Fibroblast of peridontal ligament (primary cell): ENCODE measurements at regions not wholly inside any gene's neighbourhood (a gene's known extent, or its start where the extent isn't known, plus 50 kb on each side); places are given as distances from the start of the nearest gene placed in this dataset.
"Not testable (repeated sequence)": the region's sequence is repeated elsewhere in the genome, so short reads cannot be mapped to it uniquely, and the experiment has no call there.

Experiments
- DNase-seq: peaks from one replicate; pipeline ENCODE4 v3.0.0-alpha.2; 2010; ENCODE audit errors: extremely low read depth

- no peak for DNase-seq
Observed at GRCh38 chr5:50343715-50344114, 97.4 kb downstream of the EMB start.

- no peak for DNase-seq
Observed at GRCh38 chr5:50340757-50341156, 100.3 kb downstream of the EMB start.

DNA sequence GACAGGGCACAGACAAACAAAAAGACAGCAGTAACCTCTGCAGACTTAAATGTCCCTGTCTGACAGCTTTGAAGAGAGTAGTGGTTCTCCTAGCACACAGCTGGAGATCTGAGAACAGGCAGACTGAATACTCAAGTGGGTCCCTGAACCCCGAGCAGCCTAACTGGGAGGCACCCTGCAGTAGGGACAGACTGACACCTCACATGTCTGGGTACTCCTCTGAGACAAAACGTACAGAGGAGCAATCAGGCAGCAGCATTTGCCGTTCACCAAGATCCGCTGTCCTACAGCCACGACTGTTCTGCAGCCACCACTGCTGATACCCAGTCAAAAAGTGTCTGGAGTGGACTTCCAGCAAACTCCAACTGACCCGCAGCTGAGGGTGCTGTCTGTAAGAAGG, 110.5 kb downstream of the EMB start:
- DNase-seq: not testable (repeated sequence)

DNA sequence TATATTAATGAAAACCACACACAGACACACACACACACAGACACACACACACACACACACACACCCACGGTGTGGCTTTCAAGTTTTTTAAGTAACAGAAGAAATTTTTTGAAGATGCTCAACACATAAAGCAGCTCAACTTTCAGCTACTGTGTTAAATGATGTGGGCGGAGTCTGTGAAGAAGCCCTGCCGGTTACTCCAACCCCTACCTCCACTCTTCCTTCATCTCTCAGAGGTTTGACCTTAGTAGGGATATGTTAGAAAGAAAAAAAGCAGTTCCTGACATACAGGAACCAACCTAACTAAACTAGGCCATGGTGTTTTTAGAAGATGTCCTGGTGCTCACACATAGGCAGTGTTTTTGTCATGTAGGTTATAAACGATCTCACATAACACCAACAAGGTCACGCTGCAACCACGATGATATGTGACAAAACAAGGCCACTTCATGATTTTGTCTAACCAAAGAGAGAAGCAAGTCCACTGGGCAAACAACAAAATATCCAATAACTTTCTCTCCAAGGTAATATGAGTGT, 112.8 kb downstream of the EMB start:
- no peak for DNase-seq

- DNase-seq: peak; percentile 46
Observed at GRCh38 chr5:50325237-50325832, 115.8 kb downstream of the EMB start.

DNA sequence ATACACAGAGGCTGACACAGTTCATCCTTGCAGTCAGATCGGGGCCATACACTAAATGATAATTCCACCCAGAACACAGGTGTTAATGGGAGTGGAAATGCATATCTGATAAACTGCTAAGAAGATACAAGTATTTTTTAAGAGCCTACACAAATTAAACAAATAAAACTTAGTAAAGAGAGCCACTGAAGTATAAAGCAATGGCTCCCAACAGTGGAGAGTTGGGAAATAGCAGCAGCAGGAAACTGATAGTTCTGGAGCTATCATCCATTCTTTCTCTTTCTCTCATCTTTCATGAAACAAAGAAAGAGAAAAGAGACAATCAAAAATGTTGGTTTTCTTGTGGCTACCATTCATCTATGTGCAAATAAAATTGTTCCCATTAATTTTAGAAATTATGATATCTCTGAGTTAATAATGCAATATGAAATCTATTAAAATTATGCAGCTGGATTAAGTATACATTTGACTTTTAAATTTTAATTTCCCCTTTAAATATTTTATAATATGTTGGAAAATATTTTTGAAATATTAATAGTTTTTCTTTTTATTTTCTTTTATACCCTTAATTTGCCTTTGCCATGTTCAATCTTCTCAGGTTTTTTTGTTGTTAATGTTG, 120.8 kb downstream of the EMB start:
- DNase-seq: no peak

- DNase-seq: no peak
Observed at GRCh38 chr5:50318220-50318619, 122.9 kb downstream of the EMB start.

- DNase-seq: not testable (repeated sequence)
Observed at GRCh38 chr5:50306488-50306887, 134.6 kb downstream of the EMB start.

GRCh38 chr5:50302815-50303490, 138.1 kb downstream of the EMB start:
- no peak for DNase-seq

GRCh38 chr5:50301756-50302155, 139.3 kb downstream of the EMB start:
- DNase-seq: no peak

DNA sequence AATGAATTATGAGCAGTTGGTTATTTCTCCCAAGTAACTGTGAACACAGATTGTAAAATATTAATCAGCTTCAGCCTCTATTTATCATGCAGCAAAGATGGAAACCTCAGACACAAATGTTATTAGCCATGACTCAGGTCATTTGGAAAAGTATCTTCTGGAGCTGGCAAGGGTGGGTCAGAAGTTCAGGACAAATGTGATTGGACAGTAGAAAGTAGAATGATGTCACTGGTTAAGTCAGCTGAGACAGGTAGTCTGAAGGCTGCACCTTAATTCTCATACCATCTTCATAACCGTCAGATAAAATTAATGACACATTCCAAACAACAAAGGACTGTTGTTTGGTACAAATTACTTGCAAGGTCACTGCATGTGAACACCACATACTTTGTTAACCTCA, 140.2 kb downstream of the EMB start:
- no peak for DNase-seq

DNA sequence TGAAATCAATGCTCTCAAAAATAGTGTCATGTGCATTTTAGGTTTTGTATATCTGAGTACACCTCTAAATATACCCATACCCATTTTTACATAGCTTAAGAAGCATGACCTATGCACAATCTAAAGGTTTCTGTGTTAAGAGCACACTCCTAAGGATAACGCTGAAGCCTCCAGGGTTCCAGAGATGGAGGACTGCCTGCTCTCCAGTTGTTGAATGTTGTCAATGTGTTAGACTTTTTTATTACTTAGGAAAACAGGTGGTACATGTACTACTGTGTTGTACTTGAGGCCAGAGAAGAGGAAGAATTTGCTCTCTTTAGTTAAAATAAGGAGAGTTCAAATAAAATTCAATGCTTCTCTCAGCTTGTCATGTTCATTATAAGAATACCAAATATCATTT, 141.2 kb downstream of the EMB start:
- no peak for DNase-seq

DNA sequence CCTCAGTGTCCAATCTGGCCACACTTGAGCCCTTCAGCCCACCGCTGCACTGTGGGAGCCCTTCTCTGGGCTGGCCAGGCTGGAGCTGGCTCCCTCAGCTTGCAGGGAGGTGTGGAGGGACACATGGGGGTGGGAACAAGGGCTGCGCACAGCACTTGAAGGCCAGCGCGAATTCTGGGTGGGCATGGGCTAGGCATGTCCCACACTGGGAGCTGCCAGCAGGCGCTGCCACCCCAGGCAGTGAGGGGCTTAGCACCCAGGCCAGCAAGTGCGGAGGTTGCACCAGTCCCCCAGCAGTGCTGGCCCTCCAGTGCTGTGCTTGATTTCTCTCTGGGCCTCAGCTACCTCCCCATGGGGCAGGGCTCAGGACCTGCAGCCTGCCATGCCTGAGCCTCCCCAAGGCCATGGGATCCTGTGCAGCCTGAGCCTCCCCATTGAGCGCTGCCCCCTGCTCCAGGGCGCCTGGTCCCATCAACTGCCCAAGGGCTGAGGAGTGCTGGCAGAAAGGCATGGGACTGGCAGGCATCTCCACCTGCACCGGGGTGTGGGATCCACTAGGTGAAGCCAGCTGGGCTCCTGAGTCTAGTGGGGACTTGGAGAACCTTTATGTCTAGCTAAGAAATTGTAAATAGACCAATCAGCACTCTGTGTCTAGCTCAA, 148.2 kb downstream of the EMB start:
- no peak for DNase-seq

- not testable (repeated sequence) for DNase-seq
Observed at GRCh38 chr5:50280461-50280860, 160.6 kb downstream of the EMB start.
